Midbrain (tissue), 1 donor: ENCODE measurements at regions not wholly inside any gene's neighbourhood (a gene's known extent, or its start where the extent isn't known, plus 50 kb on each side); places are given as distances from the start of the nearest gene placed in this dataset.
A peak's percentile ranks its signal among the peaks of the same experiment; 100 is the strongest.
"Not testable (repeated sequence)": the region's sequence is repeated elsewhere in the genome, so short reads cannot be mapped to it uniquely, and the experiment has no call there.

Experiments used
- DNase-seq: peaks from one replicate; lab custom pipeline; 2025; lab: John Stamatoyannopoulos, UW

DNA sequence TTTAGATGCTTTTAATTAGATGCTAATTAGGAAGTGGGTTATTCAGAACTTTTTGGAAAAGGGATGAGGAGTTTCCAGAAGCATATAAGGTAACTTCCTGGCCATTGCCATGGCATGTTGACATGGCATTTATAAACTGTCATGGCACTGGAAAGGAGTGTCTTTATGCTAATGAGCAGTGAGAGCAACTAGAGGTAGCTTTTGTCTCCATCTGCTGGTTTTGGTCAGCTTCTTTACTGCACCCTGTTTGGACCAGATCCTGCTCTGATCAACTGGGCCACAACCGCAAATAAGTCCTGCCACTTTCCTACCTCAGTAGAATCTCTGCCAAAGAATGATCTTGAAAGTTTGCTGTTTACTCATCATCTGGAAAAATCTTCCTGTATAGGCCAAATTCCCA, 193.6 kb downstream of the FAM72C start:
- DNase-seq: not testable (repeated sequence)

DNA sequence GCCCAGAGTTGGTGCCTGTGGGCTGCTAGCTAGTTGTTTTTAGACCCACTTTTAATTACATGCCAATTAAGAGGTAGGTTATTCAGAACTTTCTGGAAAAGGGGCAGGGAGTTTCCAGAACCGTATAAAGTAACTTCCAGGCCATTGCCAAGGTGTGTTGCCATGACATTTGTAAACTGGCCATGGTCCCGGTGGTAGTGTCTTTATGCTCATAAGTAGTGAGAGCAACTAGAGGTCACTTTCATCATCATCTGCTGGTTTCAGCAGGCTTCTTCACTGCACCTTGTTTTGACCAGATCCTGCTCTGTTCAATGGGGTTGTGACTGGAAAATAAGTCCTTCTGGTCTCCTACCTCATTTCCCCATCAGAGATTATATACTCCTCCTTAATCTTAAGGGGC, 207.0 kb downstream of the FAM72C start:
- not testable (repeated sequence) for DNase-seq

DNA sequence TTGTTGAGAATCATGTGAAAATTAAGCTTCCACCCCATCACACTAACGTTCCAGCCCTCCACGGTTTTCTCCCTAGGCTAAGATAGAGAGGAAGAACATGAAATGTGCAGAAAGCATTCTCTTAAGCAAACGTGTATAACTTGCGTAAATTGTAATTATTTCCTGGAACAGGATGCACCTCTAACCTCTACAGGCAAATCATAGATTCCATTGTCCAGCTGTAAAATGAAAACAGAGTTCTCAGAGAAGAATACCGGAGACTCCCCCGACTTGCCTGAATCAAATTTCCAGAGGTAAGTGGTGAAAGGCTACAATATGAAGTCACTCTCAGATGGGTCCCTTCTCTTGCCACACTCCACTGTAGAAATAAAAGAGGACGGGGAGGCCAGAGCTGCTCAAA, 211.4 kb downstream of the FAM72C start:
- DNase-seq: not testable (repeated sequence)

GRCh38 chr1:143755961-143756360, 215.8 kb downstream of the FAM72C start:
- not testable (repeated sequence) for DNase-seq

DNA sequence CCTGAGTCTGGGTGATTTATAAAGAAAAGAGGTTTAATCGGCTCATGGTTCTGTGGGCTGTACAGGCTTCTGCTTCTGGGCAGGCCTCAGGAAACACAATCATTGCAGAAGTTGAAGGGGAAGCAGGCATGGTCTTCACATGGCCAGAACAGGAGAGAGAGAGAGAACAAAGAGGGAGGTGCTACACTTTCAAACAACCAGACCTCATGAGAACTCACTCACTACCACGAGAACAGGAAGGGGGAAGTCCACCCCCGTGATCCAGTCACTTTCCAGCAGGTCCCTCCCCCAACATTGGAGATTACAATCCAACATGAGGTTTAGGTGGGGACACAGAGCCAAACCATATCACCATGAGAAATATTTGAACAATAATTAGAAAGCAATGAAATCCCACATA, 222.9 kb downstream of the FAM72C start:
- no peak for DNase-seq

DNA sequence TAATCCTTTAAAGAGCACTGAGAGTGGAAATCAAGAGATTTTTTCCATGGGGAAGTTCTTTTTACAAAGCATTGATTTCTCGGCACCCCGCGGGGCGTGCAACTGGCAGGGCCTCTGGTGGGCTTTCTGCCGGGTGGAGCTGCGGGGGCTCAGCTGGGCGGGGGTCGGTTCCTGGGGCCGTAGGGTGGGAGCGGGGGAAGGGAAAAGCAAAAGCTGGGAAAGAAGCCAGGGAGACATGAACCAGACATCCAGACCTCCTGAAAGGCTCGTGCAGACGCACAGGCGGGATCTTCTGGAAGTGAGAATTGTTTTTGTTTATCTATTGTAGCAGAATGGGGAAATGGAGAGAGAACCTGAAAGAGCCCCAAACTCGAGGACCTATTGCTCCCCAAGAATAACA, 235.2 kb downstream of the FAM72C start:
- no peak for DNase-seq

DNA sequence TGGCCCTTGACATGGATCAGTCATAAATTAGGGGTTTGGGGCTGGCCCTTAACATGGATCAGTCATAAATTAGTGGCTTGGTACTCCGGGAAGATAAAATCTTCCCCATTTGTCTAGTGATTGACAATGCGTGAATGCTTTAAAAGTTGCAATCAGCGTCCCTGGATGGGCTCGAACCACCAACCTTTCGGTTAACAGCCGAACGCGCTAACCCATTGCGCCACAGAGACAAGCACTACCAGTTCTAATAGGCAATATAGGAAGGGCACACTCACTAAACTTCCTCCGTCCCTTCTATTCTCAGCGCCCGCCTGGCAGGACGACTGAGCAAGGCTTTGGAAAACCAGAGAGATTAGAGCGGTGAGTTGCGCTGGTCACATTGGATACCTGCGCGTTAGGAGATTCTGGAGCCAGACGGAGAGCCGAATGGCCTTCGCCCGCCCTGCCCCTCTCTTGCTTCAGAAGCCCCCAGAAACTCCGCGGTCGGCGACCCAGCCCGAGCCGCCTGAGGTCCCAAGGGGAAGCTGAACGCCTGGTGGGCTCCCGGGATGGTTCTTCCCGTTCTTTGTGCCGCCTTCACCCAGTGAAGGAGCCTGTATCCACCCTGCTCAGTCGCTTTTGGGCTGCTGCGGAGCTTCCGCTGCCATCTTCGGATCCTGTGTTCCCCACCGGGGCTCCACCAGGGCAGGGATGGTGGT, 235.9 kb downstream of the FAM72C start:
- peak; percentile 22 for DNase-seq

- DNase-seq: not testable (repeated sequence)
These were observed 237.5 kb downstream of the FAM72C start for GRCh38 chr1:143734261-143734660.

GRCh38 chr1:143730890-143731289, 240.9 kb downstream of the FAM72C start:
- DNase-seq: not testable (repeated sequence)

DNA sequence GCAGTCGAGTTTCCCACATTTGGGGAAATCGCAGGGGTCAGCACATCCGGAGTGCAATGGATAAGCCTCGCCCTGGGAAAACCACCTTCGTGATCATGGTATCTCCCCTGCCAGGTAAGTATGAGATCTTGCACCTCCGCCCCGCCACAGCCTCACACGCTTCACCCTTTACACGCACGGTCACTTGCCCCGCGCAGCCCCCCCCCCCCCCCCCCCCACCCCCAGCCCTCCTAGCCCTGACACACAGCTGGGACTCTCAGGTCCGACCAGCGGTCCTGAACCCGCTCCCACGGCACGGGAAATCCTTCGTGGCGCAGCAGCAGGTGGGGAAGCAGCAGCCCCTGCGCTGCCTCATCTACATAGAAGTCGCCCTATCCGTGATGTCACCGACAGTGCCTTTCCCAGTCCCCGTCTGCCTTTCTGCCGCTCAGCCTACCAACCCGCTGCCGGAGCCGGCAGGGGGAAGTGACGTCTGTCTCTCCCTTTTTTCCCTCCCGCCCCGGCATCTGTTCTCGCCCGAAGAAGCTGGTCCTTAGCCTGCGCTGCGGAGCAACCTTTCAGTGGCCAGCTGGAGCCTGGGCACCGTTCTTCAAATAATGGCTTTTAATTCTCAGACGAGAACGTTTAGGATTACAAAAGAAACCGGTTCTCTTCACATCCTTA, 242.2 kb downstream of the FAM72C start:
- peak; percentile 14 for DNase-seq

GRCh38 chr1:143728802-143729448, 242.9 kb downstream of the FAM72C start:
- not testable (repeated sequence) for DNase-seq

GRCh38 chr1:143727263-143727662, 244.5 kb downstream of the FAM72C start:
- DNase-seq: no peak

- DNase-seq: no peak
These were observed 250.8 kb downstream of the FAM72C start for GRCh38 chr1:143721024-143721373.

DNA sequence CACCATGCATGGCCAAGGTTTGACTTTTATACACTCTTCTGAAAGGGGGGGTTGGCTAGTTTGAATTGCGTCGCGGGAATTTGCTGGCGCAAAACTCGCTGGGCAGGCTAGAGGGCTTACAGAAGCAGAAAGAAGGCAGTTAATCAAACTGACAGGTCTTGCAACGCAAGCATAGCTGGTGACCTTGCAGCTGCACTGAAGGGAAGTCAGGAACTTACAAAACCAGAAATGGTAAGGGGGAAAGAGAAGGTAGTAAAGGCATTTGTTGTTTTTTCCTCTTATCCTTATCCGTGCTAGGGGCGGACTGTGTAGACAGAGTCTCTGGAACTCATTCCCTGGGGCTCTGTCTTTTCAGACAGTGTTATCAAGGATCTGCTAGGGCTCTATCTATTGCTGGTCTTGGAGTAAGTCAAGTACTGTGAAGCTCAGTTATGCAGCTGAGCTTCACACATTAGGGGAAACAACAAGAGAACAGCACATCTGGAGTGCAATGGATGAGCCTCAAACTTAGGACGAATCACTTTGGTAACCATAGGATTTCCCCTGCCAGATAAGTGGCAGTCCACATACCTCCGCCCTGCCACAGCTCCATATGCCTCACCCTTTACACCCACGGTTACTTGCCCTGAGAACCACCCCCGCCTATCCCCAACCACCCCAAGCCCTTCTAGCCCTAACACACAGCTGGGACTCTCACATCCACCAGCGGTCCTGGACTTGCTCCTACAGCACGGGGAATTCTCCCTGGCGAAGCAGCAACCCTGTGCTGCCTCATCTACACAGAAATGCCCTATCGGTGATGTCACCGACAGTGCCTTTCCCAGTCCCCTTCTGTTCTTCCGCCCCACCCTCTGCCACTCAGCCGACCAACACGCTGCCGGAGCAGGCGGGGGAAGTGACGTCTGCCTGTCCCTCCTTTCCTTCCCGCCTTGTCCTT, 251.4 kb downstream of the FAM72C start:
- DNase-seq: no peak

DNA sequence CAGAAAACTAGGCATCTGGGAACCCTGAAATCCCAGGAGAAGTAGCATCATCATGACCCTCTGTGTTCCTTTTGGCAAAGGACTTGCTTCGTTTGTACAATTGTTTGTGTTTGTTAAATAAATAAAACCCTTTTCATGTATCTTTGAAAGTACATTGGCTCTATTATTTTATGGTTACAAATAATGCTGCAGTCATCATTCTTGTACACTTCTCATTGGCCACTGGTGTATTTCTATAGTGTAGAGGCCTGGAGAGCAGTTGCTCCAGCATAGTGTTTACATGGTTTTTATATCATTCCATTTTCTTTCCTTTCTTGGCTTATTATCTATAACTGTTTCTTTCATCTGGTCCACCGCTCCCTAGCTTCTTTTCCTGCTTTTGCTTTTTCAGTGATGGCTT, 253.3 kb downstream of the FAM72C start:
- no peak for DNase-seq

- DNase-seq: no peak
These were observed 253.8 kb downstream of the FAM72C start for GRCh38 chr1:143718021-143718420.

GRCh38 chr1:143717434-143717833, 254.4 kb downstream of the FAM72C start:
- no peak for DNase-seq

- not testable (repeated sequence) for DNase-seq
These were observed 256.9 kb downstream of the FAM72C start for GRCh38 chr1:143714913-143715312.

DNA sequence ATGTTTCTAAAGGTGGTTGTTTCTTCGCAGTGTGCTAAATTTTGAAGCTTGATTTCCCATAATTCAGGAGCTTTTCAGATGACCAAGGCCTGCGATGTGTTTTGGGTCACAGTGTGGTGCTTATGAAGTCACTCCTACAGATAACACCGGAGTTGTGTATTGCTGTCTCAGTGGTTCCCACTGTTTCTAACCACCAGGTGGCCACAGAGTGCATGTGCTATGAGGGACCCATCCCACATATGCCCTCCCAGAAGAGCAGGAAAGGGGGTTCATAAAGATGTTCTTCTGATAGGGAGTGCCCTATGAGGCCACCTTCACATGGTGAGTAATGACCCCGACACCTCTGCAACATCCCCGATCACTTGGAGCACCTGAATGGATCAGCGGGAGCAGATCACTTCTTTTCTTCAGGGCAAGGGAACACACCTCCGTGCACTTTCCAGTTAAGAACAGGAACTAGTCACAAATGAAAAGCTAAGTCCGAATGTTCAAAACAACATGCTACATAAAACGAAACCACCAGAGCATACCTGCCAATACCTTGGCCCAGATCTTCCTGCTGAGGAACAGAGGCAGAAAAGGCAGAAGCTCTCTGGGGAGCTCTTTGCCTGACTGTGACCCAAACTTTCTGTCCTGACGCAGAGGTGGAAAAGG, 262.1 kb downstream of the FAM72C start:
- DNase-seq: not testable (repeated sequence)

DNA sequence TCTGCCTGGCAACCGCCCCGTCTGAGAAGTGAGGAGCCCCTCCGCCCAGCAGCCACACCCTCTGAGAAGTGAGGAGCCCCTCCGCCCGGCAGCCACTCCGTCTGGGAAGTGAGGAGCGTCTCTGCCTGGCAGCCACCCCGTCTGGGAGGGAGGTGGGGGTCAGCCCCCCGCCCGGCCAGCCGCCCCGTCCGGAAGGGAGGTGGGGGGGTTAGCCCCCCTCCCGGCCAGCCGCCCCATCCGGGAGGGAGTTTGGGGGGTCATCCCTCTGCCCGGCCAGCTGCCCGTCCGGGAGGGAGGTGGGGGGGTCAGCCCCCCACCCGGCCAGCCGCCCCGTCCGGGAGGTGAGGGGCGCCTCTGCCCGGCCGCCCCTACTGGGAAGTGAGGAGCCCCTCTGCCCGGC, 269.0 kb downstream of the FAM72C start:
- not testable (repeated sequence) for DNase-seq

DNA sequence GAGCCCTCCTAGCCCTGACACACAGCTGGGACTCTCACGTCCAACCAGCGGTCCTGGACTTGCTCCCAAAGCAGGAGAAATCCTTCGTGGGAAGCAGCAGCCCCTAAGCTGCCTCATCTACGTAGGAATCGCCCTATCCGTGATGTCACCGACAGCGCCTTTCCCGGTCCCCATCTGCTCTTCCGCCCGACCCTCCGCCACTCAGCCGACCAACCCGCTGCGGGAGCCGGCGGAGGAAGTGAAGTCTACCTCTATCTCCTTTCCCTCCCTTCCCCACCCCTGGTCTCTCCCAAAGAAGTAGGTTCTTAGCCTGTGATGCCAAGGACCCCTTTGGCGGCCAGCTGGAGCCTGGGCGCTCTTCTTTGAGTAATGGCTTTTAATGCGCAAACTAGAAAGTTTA, 272.1 kb downstream of the FAM72C start:
- DNase-seq: no peak

DNA sequence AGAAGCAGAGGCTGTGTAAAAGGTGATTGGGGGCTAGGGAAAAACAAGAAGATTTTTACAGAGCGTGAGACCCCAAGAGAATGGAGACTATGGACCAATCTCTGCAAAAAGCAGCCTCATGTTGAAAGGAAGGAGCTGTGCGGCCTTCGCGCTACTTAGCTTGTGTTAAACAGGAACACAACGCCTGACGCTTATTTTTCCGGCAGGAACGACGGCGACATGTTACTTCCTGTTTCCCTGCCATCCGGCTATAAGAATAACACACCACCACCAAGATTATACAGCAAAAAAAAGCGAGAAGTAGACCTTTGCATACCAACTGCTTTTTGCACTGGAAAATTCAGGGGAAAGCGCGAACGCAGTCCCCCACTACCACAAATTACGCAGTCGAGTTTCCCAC, 272.7 kb downstream of the FAM72C start:
- DNase-seq: no peak
